IPS-NIHi7 (cell line): ENCODE measurements at regions not wholly inside any gene's neighbourhood (a gene's known extent, or its start where the extent isn't known, plus 50 kb on each side); places are given as distances from the start of the nearest gene placed in this dataset.

Experiments used
- DNase-seq: peaks from one replicate; pipeline ENCODE4 v3.0.0; 2012; ENCODE audit warnings: mixed read lengths; ENCODE audit errors: extremely low spot score

DNA sequence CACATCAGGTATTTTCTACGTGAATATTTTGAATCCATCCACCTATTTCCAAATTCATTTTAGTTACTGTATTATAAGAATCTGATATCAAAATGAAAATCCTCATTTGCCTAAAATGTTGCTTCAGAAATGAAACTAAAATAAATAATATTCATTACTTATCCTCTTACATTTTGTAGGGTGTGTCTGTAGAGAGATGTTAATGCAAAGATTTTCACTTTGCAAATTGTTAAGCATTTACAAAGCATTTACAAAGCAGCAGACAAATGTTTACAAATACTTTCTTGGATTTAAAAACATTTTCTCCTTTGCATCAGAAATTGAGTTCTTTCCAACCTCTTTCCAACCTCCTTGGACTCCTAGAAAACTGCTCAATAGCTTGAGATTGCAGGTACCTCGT is 360.0 kb upstream of the DCN start:
- DNase-seq = no peak

DNA sequence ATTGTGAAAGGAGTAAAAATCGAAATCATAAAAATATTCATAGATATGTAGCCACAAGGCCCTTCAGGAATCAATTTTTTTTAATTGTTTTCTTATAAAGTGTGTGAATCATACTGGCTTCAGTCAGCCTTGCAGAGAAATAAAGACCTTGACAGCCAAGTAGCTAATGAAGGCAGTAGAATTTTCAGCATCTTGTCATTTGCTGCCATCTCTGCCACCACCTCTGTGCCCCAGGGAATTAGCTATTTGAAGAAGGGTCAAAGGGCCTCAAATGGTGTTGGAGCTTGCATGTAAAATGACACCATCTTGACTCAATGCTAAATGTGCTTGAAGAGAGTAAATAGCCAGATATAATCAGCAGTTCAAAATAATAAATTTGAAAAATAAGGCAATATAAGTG is 359.4 kb upstream of the DCN start:
- no peak for DNase-seq

DNA sequence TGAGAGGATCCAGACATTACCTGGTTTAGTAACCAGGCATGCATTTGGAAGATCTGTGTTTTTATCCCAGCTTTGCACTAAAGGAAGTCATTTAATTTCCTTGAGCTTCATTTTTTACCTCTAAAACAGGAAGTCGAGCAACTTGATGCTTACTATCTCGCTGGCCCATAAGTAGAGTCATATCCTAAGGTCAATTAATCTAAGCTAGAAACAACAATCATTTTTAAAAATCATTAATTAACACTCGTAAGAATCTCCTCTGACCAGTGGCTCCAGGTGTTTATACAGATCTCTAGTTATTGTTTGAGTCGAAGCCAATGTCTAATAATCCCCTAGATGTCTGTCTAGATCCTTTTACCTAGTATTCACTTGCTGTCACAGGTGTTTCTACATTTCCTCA is 355.8 kb upstream of the DCN start:
- no peak for DNase-seq

DNA sequence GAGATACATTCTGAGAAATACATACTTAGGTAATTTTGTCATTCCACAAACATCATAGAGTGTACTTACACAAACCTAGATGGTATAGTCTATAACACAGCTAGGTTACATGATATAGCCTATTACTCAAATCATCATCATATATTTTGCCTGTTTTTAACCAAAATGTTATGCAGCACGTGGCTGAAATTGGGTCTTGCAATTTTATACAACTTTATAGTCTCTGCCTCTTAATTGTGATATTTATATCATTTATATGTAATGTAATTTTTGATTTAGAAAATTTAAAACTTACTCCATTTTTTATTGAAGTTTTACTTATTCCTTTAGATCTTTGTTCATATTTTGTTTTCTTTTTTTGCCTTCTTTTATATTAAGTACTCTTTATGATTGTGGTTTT is 350.7 kb upstream of the DCN start:
- DNase-seq = no peak

DNA sequence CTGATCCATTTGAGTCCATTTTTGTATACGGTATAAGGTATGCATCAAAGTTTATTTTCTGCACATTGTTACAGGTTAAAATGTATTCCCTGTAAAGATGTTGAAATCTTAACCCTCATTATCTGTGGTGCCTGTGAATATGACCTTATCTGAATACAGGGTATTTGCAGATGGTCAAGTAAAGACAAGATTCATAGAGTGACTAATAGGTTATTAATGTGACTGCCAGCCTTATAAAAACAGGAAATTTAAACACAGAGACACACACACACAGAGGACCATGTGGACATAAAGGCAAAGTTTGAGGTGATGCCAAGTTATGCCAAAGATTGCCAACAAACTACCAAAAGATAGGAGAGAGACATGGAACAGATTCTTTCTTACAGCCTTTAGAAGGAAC is 347.2 kb upstream of the DCN start:
- no peak for DNase-seq

DNA sequence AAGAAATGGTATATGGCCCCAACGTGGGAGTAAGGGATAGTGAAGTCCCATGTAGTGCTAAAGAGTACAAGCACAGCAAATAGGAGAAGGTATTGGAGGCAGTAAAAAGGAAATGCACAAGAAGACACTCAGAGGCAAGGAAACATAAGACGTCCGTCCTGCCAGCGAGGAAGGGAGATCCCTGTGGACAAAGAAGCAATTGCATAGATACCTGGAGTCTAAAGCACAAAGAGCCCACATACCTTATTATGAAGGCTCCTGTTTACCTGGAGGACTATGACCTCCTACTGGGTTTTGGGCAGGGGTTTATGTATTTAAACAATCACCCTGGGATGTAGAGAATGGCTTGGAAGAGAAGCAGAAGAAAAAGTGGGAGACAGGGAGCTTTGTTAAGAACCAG is 341.2 kb upstream of the DCN start:
- DNase-seq = no peak

DNA sequence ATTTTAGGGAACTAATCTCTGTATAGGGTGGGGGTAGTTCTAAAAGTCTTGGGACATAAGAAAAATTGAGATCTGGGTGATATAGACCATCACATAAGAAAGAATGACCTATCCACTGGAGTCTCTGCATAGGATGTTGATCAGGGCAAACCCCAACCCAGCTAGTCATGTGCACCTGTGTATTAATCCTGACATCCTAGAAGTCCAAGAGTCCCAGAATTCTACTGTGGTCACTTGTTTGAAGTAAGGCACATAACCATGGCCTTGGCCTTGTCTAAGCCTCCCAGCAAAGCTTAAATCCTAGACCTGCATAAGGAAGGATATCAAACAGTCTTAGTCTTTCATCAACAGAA is 334.1 kb upstream of the DCN start:
- no peak for DNase-seq

DNA sequence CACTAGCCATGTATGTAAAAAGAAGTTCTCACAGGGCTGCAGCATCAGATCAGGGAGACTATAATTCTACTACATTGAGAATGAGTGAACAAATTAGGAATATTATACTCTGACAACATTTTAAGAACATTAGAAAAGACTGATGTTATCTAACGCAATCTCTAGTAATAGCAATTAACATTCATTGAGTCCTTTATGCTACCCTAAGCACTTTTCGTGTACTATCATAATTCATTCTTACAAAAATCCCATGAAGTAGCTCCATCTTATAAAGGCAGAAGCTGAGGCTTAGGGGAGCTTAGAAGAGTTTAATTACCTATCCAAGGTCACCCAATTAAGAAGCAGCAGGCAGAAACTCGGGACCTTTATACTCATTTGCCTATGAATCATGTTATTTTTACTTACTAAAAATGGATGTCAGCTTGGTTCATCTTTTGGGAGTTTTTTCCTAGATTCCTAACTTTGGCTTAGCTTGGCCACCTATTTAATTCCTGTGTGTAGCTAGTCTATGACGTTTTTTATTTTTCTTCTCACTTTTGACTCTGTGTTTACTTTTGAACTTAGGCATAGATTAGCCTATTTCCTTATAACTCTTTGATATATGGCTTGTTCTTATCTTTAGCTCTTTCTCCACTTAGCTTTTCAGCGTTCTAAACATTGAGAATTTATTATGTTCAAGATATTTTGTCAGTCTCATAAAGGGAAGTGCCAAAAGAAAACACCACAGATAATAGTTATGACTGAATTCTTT is 333.5 kb upstream of the DCN start:
- no peak for DNase-seq

DNA sequence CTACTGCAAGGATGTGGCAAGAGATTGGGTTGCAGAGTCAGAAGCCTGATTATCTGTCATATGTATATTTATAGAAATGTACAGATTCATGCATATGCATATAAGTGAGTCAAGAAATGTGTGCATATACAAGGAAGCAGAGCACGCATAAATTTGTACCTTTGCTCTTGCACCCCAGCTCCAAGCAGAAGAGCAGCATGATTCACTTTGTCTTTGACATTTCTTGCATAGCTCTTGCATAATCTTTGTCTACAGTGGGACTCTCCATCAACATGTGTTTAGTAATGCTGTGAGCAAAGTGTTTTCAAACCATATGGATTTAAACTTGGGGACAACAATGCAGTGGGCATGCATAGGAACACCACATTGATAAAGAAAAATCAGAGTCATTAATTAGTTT is 330.7 kb upstream of the DCN start:
- DNase-seq = no peak

DNA sequence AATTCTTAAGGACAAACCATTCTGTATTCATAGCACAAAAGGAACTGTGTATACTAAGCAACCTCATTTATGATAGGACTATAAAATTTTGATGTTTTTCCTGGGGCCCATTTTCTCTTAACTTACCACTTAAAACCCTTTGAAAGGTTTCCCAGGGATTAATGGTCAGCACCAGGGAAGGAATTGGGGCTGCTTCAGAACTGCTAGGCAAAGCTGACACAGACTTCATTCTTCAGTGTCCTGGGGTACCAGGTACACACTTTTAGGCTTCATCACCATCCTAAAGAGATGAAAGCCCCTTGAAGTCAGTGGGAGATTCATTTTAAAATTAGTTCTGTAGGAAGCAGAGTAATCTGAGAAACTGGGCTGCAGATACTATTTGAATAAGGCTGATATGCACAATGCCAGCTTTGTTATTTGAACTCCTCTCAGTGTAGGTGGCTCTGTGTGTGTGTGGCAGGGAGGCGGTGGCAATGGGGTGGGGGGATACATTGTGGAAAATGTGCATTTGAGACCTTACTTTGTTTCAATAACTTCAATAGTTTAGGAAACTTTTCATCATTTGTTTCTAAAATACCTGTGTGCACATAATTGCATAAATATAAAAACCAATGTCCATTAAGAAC is 329.3 kb upstream of the DCN start:
- DNase-seq = no peak

DNA sequence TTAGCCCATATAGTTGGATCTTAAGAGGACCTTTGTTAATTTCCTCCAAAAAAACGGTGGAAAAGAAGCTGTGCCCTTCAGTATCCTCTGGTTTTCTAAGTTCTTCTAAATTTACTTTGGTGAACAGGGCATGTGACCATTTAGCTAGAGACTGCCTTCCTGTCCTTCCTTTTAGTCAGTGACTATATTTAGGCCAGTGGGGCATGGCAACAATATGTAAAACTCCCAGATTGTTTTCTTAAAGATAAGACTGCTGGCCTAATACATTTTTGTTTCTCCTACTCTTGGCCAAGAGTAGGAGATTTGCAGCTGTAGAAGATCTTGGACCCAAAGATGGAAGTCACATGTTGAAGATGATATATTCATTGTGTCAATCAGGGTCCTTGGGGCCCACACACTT is 325.1 kb upstream of the DCN start:
- no peak for DNase-seq

DNA sequence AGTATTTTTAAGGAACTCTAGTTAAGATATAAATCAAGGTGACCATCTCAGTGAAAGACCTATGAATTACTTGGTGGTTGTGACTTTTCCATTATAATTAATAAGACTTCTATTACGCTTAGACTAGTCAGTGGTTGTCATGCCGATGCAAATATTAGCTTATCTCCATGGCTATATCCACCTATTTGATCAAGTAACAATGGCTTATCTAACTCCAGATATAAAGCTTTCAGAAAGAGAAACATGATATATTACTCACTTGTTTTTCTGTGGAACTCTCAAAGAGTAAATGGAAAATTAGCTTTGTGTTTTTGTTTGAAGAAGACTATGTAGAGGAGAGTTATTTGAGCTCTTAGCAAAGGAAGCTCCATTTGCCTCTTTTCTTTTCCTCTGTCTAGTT is 323.8 kb upstream of the DCN start:
- DNase-seq = no peak

DNA sequence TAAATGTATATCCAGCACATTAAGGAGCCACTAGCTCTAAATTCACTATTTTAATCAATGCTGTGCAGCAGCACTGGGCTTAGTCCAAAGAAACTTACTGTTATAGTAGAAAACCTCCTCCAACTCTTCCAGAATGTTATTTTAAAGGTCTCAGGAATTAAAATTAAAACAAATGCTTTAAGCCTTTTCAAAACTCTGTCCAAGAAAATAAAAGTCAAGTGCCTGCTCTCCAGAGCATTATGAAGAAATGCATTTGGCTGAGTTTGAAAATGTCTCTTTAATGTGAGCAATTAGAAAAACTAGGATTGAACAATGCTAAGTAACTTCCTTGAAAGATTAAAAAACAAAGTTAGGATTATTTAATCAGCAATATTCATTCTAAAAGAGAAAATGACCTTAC is 322.4 kb upstream of the DCN start:
- DNase-seq = no peak

DNA sequence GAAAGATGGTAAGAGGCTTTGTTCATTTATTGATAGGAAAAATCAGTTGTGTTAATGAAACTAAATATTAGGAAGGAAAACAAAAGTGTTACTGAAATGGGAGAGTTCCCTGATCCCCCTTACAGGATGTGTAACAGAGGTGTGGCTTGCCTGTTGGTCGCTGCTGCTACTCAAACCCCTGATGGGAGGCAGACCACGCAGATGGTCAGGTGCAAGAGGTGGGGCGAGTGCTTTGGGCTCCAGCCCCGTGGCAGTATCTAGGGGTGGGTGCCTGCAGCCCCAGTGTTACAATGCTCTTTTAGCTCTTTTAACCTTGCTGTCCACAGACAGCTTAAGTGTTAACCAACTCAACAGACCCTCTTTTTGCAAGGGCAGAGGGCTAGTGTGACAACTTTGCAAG is 319.6 kb upstream of the DCN start:
- DNase-seq = no peak

DNA sequence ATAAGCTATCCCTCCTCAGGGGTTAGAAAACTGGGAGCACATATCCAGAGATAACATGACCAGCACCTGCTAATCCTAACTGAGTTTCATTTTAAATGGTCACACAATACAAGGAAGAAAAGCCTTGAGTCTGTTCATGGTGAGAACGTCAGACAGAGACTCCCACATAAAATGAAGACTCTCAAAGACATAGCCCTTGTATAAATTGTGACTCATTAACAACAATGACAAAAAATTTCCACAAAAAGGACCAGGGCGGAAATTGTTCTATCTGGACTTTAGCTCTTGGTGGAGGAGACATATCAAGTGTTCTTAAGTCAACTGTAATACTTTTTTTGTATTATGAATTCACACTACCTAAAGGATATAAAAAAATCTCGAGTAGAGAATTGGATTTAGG is 313.7 kb upstream of the DCN start:
- DNase-seq = no peak

DNA sequence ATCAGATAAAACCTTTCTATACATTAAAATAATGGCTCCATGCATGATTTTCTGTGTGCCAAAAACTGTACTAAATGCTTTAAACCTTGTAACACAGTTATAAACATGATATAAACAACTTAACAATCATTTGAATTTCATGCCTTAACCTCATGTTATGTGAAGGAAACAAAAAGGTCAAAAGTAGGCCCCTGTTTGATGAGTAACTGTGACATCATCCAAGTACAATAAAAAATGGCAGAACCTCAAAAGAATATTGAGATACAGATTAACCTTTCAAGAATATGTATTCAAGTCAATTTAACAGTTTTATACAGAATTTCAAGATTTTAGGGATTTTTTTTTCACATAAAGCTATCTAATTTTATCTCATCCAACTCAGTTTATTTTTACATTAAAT is 310.7 kb upstream of the DCN start:
- DNase-seq = no peak

DNA sequence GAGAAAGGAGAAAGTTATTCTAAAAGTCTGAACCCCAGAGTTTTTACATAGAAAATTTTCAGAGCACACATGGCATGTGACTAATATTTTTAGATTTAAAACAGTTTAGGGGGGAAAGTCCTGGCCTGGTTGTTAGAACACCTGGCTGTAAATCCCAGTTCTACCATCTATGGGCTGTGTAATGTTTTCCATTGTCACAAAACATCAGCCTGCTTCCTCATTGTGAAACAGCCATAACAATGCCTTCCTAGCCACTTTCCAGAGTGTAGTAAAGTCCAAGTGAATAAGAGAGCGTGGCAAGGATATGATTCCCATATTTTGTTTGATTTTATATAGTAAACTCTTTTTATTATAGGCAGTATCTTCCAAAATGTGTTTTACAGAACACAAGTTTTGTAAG is 310.0 kb upstream of the DCN start:
- DNase-seq = no peak

DNA sequence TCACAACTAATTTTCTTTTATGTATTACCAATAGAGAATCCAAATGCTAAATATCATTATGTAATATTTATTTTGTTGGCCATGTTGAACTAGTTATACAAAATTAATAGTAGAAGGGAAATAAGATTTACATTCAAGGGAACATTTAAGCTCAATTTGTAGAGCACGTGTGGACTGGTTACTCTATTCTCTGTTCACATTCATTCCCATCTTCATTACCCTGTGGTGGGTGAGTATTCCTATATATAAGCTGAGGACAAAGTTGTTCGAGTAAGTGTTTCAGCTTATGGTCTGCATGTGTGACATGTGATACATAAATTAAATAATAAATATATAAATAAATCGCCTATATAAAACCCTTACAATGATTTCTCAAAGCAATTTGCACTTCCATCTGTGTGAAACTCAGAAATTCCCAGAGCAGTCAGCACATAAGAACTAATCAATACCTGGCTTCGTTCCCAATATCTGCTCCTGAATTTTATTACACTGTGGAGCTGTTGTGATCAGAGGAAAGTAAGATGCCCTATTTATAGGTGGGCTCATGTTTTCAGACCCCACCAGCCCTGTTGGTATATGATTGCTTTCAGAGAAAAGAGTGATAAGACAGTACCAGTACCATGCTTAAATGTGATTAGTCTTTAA is 308.2 kb upstream of the DCN start:
- DNase-seq = no peak

DNA sequence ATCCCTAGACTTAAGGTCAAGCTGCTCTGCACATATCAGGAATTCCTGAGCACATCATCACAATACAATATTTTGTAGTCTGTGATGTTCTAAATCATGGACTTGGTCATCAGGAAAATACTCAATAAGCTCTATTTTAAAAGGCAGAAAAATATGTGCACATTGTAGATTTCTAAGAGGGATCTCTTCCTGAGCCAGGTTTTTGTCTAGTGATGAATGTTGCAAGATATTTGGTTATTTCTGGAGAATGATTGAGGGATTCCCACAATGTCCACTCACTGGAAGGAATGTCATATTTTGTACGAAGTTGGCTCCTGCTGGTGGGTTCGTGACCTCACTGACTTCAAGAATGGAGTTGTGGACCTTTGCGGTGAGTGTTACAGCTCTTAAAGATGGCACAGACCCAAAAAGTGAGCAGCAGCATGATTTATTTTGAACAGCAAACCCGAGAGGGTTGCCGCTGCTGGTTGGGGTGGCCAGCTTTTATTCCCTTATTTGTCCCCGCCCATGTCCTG is 300.9 kb upstream of the DCN start:
- no peak for DNase-seq

DNA sequence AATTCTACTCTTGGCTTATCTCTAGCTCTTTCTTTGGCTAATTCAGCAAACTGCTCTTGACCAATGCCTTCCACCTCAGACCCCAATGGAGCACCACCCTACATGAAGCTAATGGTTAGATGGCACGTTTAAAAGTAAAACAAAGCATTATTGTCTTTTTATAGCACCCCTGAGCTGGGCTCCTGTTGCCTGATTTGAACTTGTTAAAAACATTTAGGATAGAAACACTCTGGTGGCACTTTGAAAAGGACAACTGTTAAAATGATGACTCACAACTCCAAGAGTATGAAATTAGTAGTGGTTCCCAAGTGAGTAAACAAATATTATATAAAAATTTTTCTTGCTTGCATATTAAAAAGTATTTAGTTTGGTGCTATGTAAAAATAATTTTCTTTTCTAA is 299.6 kb upstream of the DCN start:
- DNase-seq = no peak

DNA sequence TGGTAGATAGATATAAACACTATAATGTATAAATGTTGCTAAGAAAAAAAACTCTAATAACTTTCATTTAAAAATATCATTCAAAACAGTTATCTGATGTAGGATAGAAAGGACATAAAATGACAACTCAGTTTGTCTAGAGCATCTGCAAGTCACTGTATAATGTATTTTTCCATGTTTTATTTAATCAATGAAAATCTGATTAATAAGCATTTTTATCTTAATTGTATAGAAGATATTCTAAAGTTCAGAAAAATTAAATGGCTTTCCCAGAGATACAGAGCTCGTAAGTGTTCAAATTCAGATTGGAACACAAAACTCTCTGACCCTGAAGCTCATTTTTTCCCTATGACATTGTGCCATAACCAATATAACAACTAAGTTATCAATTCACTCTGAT is 295.9 kb upstream of the DCN start:
- DNase-seq = no peak

DNA sequence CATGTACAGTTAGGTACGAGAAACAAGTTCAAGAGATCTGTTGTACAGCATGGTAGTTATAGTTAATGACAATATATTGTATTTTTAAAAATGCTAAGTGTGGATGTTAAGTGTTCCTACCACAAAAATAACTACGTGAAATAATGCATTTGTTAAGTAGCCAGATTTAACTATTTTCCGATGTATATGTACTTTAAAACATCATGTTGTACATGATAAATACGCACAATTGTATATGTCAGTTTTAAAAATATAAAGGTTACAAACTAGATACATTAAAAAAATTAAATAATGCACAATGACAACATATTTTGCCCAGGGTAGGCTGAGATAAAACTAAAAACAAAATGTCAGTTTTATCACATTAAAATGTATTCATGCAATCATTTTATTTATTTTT is 285.1 kb upstream of the DCN start:
- DNase-seq = no peak

DNA sequence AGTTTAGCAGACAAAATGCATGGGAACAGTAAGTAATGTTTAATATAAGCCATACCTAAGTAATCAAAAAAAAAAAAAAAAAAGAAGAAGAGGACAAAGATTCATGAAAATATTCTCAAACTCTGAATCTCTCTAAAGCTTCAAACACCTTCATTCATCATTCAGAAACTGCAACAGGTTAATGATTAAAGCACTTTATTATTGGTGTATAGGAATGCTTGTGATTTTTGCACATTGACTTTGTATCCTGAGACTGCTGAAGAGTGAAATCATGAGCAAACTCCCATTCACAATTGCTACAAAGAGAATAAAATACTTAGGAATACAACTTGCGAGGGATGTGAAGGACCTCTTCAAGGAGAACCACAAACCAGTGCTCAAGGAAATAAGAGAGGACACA is 278.4 kb upstream of the DCN start:
- DNase-seq = no peak
